GM23248 (cell line): ENCODE measurements at regions not wholly inside any gene's neighbourhood (a gene's known extent, or its start where the extent isn't known, plus 50 kb on each side); places are given as distances from the start of the nearest gene placed in this dataset.
"Not testable (repeated sequence)": the region's sequence is repeated elsewhere in the genome, so short reads cannot be mapped to it uniquely, and the experiment has no call there.

Source experiments
- EZH2 ChIP-seq: fragments of 200-600 bp; sonication (generic); IDR thresholded peaks from 2 replicates; pipeline ENCODE4 v1.6.1; 2018; ENCODE audit warnings: antibody characterized with exemption, mild to moderate bottlenecking; ENCODE audit not compliant: insufficient read depth, poor library complexity, severe bottlenecking
- EZH2phosphoT487 ChIP-seq: fragments of 200-600 bp; sonication (generic); IDR thresholded peaks from 2 replicates; pipeline ENCODE4 v1.6.1; 2018; ENCODE audit warnings: antibody characterized with exemption, moderate library complexity, mild to moderate bottlenecking, low read depth; ENCODE audit not compliant: insufficient read depth

DNA sequence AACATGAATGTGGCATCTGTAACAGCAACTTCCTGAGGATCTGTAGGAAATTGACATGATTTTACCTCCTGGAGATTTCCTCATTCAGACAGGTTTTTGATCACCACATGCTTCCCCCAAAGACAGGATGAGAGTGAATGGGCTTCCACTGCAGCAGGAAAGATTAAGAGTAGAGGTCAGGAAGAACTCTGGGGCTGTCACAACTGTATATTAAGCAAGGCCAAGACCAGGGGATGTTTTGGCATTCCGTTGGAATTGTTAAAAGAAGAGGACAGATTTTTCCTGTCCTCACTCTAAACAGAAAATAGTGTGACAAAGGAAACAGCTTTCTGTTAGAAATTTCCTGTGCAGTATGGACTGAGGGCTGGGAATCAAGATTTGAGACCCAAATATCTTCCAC is 363.1 kb upstream of the FRG2C start:
- TF ChIP-seq EZH2, EZH2phosphoT487: not testable (repeated sequence)
